ENCODE measurements at regions not wholly inside any gene's neighbourhood (a gene's known extent, or its start where the extent isn't known, plus 50 kb on each side); places are given as distances from the start of the nearest gene placed in this dataset.

GRCh38 chr2:63788071-63788470 is 53.6 kb upstream of the UGP2 start:
- in situ Hi-C loops (cut with MboI; ENCODE audit: low pct_ligation_motif_present in 1 of 4, low pct_unique_long_range_greater_than_20kb in 1 of 4, low sequenced_read_pairs in 3 of 4): no loop called here
- no peak overlapping the region for H3K4me3 ChIP-seq

GRCh38 chr2:63789338-63790020 is 52.2 kb upstream of the UGP2 start:
- 84 to 89% methylated on average over 1 to 5 of the region's 5 CpGs for WGBS, 2 donors (ENCODE audit: low coverage in 1 of 2)
- intact Hi-C loops (cut with DNase I; ENCODE audit: low total_unique reads) (no loop called here), in situ Hi-C loops (cut with MboI; ENCODE audit: low pct_ligation_motif_present in 1 of 4, low pct_unique_long_range_greater_than_20kb in 1 of 4, low sequenced_read_pairs in 3 of 4) (no loop called here)
- Histone ChIP-seq H3K4me1 (peaks cover 0 to 3% (median 0%) of the 10 kb centered on the region in 4 donors), H3K27ac (no peak overlapping the region), H3K9me3 (no peaks in the 10 kb centered on the region), H3K36me3 (no peaks in the 10 kb centered on the region), H3K27me3 (no peaks in the 10 kb centered on the region), H3K4me3 (no peak overlapping the region)
- no peak for DNase-seq
- TF ChIP-seq CTCF (IDR thresholded peaks at IDR 0.05) (no peak), POLR2A (IDR thresholded peaks at IDR 0.05) (no peak), POLR2AphosphoS5 (IDR thresholded peaks at IDR 0.05) (no peak), EP300 (IDR thresholded peaks at IDR 0.05; ENCODE audit: low read depth) (no peak)

More at GRCh38 chr2:63788071-63788470, 53.6 kb upstream of the UGP2 start:
- no peaks in the 10 kb centered on the region for H3K36me3 ChIP-seq
- H3K27ac ChIP-seq: peak overlapping the region in 1 of 4 donors; percentile 31
- TF ChIP-seq POLR2AphosphoS5 (IDR thresholded peaks at IDR 0.05) (peak in 1 of 3 donors; percentile 65), EP300 (IDR thresholded peaks at IDR 0.05; ENCODE audit: low read depth) (no peak)
- no peaks in the 10 kb centered on the region for H3K27me3 ChIP-seq
- H3K4me1 ChIP-seq: peaks cover 0 to 3% (median 0%) of the 10 kb centered on the region in 4 donors
- intact Hi-C loops (cut with DNase I; ENCODE audit: low total_unique reads): no loop called here
- no peaks in the 10 kb centered on the region for H3K9me3 ChIP-seq
- no peak for DNase-seq
- WGBS, 2 donors (ENCODE audit: low coverage in 1 of 2): 83 to 85% methylated on average over 3 of the region's 3 CpGs

- Histone ChIP-seq H3K9me3 (no peaks in the 10 kb centered on the region), H3K27me3 (no peaks in the 10 kb centered on the region), H3K36me3 (no peaks in the 10 kb centered on the region), H3K4me3 (no peak overlapping the region), H3K27ac (no peak overlapping the region), H3K4me1 (peaks cover 0 to 3% (median 0%) of the 10 kb centered on the region in 4 donors)
- intact Hi-C loops (cut with DNase I; ENCODE audit: low total_unique reads): no loop called here
- in situ Hi-C loops (cut with MboI; ENCODE audit: low pct_ligation_motif_present in 1 of 4, low pct_unique_long_range_greater_than_20kb in 1 of 4, low sequenced_read_pairs in 3 of 4): no loop called here
- DNase-seq: no peak
- no peak for TF ChIP-seq CTCF (IDR thresholded peaks at IDR 0.05)
- no peak for TF ChIP-seq EP300 (IDR thresholded peaks at IDR 0.05; ENCODE audit: low read depth)
- TF ChIP-seq POLR2AphosphoS5 (IDR thresholded peaks at IDR 0.05): no peak
- no peak for TF ChIP-seq POLR2A (IDR thresholded peaks at IDR 0.05)
- WGBS, 2 donors (ENCODE audit: low coverage in 1 of 2): 80 to 100% methylated on average over 1 to 2 of the region's 2 CpGs
Measured at GRCh38 chr2:63790491-63790890, 51.2 kb upstream of the UGP2 start.

- H3K9me3 ChIP-seq: no peaks in the 10 kb centered on the region
- DNase-seq: no peak
- H3K4me1 ChIP-seq: peaks cover 0 to 3% (median 0%) of the 10 kb centered on the region in 4 donors
- 34 to 50% methylated on average over 1 of the region's 1 CpG for WGBS, 2 donors (ENCODE audit: low coverage in 1 of 2)
- intact Hi-C loops (cut with DNase I; ENCODE audit: low total_unique reads): no loop called here
- H3K36me3 ChIP-seq: no peaks in the 10 kb centered on the region
- H3K27ac ChIP-seq: no peak overlapping the region
- H3K4me3 ChIP-seq: no peak overlapping the region
- TF ChIP-seq POLR2A (IDR thresholded peaks at IDR 0.05) (no peak), POLR2AphosphoS5 (IDR thresholded peaks at IDR 0.05) (peak in 1 of 3 donors; percentile 9)
- no peaks in the 10 kb centered on the region for H3K27me3 ChIP-seq
- in situ Hi-C loops (cut with MboI; ENCODE audit: low pct_ligation_motif_present in 1 of 4, low pct_unique_long_range_greater_than_20kb in 1 of 4, low sequenced_read_pairs in 3 of 4): no loop called here
Measured at GRCh38 chr2:63790906-63791305, 50.8 kb upstream of the UGP2 start.

GRCh38 chr2:63791387-63791786 is 50.3 kb upstream of the UGP2 start:
- in situ Hi-C loops (cut with MboI; ENCODE audit: low pct_ligation_motif_present in 1 of 4, low pct_unique_long_range_greater_than_20kb in 1 of 4, low sequenced_read_pairs in 3 of 4): no loop called here
- TF ChIP-seq POLR2A (IDR thresholded peaks at IDR 0.05): no peak
- TF ChIP-seq POLR2AphosphoS5 (IDR thresholded peaks at IDR 0.05): no peak
- no peak for TF ChIP-seq EP300 (IDR thresholded peaks at IDR 0.05; ENCODE audit: low read depth)
- TF ChIP-seq CTCF (IDR thresholded peaks at IDR 0.05): no peak
- Histone ChIP-seq H3K36me3 (no peaks in the 10 kb centered on the region), H3K9me3 (no peaks in the 10 kb centered on the region), H3K4me1 (peaks cover 0 to 3% (median 0%) of the 10 kb centered on the region in 4 donors), H3K27me3 (no peaks in the 10 kb centered on the region), H3K4me3 (no peak overlapping the region), H3K27ac (no peak overlapping the region)
- intact Hi-C loops (cut with DNase I; ENCODE audit: low total_unique reads): no loop called here
- DNase-seq: no peak
- 93 to 95% methylated on average over 1 of the region's 1 CpG for WGBS, 2 donors (ENCODE audit: low coverage in 1 of 2)
